Nucleus accumbens (tissue), 56 donors: ENCODE measurements at regions not wholly inside any gene's neighbourhood (a gene's known extent, or its start where the extent isn't known, plus 50 kb on each side); places are given as distances from the start of the nearest gene placed in this dataset.
"Not testable (repeated sequence)": the region's sequence is repeated elsewhere in the genome, so short reads cannot be mapped to it uniquely, and the experiment has no call there.

Experiments
- DNase-seq, 56 donors: peaks; one replicate each; lab custom pipeline; 2025; lab: John Stamatoyannopoulos, UW

DNA sequence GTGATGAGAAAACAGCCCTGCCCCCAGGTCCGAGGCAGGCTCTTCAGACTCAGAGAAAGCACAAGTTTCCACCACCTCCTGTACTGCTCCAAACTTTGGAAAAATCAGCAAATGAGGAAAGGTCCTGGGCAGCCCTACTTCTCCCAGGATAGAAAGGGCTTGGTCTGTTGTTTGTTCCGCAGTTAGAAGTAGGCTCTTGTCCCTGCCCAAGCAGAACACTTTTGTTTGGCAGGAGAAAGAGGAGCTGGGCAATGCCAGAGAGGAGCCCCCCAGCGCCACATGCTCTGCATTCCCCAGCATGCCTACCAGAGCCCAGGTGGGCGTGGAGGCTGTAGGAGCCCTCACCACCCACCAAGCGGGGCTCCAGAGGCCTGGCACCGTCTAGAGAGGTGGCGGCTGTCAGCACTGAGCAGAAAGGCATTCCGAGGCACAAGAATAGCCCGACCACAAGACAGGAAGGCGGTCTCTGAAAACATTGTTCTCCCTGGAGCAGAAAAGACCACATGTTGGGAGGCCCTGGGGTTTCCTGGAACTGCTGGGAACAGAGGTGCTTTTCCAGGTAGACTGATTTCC lies 90.3 kb upstream of the CD82 start:
- no peak for DNase-seq

DNA sequence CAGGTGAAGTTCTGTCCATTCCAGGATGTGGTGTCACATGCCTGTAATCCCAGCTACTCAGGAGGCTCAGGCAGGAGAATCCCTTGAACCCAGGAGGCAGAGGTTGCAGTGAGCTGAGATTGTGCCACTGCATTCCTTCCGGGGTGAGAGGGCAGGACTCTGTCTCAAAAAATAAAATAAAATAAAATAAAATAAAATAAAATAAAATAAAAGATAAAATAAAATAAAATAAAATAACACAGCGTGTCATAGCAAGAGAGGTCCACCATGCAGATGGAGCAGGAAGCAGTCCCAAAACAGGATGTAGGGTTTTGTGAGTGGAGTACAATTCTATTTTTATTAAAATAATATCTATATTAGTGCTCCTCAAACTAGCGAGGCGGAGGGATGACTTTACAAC lies 83.1 kb upstream of the CD82 start:
- DNase-seq = not testable (repeated sequence)

DNA sequence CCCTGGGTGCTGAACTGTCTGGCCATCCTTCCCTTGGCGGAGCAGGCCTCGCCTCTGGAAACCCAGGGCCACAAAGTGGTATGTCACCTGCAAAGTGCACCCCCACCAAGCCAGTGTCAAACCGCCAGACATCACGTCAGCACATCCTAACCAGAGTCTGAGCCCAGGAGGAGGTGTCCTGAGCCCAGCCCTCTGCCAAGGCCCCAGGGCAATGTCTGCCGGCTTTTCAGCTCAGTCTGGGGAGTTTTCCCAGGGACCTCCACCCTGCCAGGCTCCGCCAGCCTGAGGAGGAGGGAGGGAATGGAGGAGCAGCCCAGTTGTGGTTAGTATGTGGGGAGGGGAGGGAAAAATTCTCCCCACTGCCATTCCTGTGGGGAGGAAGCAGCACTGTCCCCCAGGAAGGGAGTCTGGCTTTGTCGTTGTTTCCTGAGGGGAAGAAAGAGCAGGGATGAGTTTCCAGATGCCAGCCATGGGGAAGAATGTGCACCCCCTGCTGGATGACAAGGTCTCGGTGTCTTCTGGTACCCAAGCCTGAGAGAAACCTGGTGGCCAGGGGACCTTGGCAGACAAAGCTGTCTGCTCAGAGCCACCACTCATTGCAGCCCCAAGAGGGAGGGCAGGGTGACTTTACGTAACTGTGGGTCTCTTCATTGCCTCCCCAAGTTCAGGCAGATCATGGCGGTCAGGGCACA lies 81.4 kb upstream of the CD82 start:
- peak in 3 of 56 donors; percentile 1 to 12 (median 4) for DNase-seq

DNA sequence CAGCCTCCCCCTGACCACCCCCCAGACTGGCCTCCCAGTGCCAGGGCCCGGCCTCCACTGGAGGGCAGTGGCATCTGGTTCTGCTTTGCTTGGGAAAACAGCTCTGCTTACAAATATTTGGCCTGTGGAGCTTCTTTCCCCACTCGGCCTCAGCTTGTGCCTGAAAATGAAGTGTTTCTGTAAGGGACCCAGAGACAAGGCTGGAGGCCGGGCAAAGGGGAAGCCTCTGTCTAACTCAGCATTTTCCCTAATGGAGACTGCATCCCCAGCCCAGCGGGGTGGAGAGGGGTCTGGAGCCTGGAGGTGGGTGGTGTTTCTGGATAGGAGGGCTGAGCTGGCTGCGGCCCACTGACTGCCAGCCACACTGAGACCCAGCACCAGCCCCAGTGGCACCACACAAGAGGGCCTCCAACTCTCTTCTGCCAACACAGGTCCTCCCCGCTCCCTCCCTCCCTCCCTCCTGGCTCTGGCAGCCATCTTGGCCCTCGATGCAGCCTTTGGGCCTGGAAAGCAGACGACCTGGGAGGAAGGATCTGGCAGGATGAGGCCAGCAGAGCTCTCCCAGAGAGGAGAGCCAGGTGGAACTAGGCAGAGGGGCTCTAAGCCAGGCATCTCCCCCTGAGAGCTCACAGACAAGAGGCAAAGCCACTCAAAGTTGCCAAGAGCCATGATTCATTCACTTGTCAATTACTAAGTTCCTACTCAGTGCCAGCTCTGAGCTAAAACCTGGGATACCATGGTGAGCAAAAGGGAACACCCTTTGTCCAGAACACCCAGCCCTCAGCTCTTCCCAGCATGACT lies 77.1 kb upstream of the CD82 start:
- DNase-seq = peak in 2 of 56 donors; percentile 2 to 13

DNA sequence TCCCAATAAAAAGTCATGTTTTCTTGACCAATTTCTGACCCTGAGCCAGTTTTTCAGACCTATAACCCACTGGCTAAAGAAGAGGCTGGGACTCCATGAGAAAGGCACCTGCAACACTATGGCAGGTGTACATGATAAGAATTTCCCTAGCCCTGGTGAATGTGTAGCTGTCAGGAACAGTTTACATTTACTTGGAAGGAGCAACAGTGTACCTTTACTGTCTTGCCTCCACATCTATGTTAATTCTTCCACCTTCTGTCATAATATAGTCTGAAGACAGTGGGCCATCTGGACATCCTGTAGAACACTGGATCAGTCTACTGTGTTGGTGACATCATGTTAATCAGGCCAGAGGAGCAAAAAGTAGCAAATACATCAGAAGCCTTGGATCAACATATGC lies 72.1 kb upstream of the CD82 start:
- DNase-seq = no peak

DNA sequence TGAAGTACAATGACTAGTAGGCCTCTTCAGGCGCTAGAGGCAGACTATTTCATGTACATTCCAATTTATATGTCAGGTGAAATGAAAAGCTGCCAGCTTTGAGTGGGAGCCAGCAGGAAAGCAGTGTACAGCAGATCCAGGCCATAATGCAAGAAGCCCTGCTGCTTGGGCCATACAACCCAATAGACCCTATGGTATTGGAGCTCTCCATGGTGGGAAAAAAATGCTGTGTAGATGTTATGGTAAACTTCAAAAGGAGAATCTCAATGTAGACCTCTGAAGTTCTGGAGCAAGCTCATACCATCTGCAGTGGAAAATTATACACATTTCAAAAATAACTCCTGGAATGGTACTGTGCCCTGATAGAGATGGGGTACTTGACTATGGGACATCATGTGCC lies 71.5 kb upstream of the CD82 start:
- no peak for DNase-seq

DNA sequence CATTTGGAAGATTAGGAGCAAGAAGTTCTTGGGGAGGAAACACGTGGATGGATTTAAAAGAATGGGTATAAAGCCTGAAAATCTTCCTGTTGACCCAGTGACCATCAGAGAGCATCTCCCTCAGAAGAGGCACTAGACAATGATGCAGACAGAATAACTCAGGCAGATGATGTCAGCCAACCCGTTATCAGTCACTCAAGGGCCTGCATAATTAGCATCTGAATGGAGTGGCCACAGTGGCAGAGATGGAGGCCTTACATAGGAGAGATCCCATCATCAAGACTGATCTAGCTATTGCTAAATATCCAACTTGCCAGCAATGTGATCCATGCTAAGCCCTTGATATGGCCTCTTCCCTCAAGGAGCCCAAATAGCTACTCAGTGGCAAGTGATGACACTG lies 70.7 kb upstream of the CD82 start:
- DNase-seq = no peak

DNA sequence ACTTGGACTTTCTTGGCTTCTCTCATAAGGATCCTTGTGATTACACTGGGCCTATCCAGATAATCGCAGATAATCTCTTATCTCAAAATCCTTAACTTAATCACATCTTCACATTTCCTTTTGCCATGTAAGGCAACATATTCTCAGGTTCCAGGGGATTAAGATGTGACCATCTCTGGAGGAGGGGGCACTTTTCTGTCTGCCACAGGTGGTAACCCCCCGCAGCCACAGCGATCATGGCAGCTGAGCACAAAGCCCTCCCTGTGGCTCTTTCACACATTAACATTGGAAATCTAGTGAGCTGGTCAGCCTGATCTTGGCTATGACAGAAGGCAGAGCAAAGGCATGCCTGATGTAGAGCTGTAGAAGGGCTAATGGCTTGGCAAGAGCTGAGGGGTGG lies 69.1 kb upstream of the CD82 start:
- DNase-seq = no peak

DNA sequence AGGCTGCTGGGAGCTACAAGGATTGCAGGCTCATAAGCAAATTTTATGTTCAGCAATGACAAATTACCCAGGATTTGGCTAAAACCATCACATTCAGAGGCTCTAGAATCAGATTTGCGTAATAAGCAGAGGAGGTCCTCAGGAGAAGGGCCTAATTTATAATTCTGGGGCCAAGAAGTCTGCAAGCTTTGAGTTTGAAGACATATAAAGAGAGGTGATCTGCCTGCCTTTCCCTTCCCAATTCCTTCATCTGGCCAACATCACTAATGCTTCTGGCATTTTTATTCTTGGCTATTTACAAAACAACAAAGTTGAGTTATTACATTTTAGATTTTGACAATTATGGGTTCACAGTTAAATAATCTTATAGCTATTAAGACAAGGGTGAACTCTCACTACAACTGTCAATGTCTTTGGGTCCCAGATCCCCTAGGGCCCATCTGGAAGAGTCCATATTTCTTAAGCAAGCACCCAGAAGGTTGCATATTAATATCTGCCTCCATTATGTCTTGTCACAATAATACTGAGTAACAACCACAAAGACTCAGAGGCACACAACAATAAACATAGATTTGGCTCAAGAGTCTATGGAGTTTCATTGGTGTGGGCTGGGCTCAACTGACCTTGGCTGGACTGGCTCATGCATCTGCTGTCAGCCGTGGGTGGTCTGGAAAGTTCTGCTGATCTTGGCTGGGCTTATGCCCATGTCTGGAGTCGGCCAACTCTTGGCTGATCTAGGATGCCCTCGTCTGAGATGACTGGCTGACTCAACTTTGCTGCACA lies 67.2 kb upstream of the CD82 start:
- no peak for DNase-seq

DNA sequence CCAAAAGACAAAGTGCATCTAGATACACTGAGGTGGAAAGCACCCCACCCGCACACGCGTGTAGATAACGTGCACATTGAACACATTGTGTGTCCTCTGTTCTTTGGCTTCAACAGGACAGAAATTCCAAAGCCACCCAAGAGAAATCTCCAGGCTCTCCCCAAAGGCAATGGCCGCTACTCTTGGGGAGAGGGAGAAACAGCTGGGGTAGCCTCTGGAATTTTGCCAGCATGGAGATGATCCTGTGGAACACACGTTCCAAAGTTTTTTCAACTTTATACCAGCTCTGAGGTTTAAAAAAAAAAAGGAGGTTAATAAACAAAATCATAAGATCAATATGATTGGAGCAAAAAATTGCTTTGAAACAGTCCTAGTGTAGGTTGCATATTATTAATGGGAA lies 63.0 kb upstream of the CD82 start:
- no peak for DNase-seq

DNA sequence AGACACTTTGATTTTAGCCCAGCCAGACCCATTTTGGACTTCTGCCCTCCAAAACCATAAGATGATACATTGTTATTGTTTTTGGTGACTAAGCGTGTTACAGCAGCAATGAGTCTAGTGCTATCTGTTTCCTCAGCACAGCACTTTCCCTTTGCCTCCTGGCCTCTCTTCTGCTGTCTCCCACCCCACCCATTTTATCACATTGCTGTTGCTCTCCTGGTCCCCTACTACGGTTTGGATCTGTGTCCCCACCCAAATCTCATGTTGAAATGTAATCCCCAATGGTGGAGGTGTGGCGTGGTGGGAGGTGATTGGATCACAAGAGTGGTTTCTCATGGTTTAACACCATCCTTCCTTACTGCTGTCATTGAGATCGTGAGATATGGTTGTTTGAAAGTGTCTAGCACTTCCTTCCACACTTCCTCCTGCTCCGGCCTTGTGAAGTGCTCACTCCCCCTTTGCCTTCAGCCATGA lies 59.8 kb upstream of the CD82 start:
- no peak for DNase-seq

DNA sequence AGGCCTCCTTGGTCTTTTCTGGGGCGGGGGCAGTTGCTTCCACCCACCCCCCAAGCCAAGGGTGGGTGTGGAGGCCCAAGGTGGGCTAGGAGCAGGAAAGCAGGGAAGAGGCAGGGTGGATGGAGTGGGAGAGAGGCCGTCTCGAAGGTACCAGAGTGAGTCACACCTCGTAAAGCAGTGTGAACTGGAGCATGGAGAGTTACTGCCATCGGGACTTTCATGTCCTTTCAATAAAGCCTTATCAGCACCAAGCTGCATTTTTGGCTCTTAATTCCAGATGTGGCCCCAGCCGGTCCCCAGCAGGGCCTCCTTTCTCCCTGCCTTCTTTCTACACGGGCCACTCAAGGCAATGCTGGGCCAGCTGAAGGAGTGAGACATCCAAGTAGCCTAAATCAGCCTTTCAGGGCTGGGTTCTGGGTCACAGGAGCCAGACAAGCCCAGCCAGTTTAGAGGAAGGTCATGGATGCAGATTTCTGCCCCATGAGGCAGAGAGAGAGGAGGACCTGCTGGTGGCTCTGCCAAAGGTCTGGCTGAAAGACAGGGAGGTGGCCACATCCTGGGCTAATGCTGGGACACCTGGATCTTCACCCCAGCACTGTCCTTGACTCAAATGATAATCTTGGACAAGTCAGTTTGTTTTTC lies 59.0 kb upstream of the CD82 start:
- DNase-seq = no peak

DNA sequence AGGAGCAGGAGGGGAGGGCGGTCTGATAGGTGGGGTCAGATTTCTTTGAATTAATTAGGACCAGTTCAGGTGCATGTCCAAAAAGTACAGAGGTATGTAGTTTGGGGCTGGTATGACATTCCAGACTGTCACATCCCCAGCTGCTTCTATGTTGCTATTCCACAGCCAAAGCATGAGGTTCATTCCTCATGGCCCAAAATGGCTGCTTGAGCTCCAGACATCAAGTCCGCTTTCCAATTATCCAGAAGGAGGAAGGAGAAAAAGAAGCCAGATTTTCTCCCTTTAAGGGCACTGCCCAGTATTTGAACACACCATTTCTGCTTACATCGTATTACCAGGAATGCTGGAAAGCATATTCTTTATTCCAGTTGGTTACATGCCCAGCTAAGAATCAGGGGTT lies 58.0 kb upstream of the CD82 start:
- no peak for DNase-seq

DNA sequence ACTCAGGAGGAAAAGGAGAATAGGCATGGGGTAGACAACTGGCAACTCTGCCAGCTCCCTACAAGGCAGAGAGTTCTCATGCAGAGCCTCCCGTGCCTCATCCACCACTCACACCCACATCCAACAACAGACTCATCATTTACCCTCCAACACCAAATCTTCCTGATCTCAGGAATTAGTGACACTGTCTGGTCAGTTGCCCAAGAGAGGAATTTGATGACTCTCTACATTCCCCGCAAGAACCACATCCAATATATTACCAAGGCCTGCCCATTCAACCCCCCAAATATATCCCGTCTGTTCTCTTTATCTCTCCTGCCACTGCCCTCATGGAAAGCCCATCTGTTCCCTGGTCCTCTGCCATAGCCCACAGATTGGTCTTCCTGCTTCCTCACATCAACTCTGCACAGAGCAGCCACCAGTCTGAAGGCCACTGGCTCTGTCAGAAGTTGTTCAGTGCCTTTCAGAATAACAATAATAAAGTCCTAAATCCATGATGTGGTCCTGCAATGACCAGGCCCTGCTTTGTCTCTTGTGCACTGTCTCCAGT lies 57.5 kb upstream of the CD82 start:
- DNase-seq = no peak

DNA sequence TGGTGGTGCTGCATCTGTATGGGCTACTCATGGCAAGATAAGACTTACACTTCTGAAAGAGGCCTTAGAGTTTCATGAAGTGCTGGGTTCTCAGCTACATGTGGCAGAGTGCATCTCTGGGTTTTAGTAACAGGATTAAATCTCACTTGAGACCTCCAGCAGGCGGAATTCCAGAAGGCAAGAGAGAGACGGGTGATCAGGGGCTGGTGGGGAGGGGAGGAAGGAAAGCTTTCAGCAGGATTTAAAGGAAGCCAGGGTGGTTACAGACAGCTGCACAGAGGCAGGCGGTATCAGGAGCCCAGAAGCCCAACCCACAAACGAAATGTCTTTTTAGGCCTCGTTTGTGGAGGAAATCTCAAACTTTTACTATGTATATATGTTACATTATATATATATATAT lies 56.2 kb upstream of the CD82 start:
- no peak for DNase-seq

DNA sequence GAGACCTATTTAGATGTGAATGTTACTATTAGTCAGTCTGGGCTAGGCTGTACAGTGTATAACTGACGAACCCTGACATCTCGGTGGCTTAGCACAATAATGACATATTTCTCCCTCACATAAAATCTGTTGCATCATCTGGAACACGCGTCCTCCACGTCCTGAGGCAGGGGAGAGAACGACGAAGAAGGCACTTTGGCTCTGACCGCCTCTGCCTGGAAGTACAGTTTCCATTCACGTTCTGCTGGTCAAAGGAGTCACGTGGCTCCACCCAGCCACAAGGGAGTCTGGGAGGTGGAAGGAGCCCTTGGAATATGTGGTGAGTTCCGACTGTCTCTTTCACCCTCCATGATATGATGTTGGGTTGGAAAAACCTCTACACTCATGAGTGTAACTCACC lies 55.1 kb upstream of the CD82 start:
- DNase-seq = no peak

DNA sequence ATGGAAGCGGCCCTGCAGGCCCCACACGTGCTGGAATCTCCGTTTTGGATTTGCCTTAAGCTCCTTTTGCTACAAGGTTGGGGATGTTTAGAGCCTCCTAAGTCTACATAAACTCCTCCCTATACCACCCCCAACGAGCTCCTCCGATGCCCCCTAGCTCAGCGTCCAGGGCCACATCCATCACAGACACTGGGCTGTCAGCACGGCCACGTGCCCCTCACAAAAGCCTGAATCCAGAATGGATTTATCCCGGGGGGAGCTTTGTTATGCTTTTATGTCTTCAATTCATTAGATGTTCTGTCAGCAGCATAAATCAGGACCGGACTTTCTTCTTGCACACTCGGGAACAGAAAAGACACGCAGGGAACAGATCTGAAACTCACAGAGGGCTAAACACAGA lies 52.6 kb upstream of the CD82 start:
- DNase-seq = no peak

DNA sequence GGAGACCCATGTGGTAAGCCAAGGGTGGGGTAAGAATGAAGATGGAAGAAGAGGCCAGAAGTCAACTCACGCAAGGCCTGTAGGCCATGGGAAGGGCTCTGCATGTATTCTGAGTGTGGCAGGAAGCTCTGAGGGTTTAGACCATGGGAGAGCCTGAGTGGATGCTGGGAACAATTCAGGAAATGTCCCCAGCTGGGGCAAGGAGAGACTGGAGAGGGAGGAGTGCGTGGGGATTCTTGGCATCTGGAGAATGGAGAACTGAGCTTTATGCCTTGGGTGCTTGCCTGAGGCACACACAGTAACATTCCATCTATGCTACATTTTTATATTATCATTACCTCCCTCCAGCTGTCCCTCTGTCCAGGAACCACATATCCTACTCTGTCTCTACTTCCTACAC lies 50.4 kb upstream of the CD82 start:
- DNase-seq = no peak
